Aorta (tissue), 5 donors: ENCODE measurements at regions not wholly inside any gene's neighbourhood (a gene's known extent, or its start where the extent isn't known, plus 50 kb on each side); places are given as distances from the start of the nearest gene placed in this dataset.
"Not testable (repeated sequence)": the region's sequence is repeated elsewhere in the genome, so short reads cannot be mapped to it uniquely, and the experiment has no call there.

Source experiments
- ATAC-seq: fragments of 200-7000 bp; cut with Tn5 transposase; one replicate; pipeline ENCODE4 v1.9.1; 2022; ENCODE audit warnings: moderate library complexity; ENCODE audit not compliant: low FRiP score
- DNase-seq, 2 donors: peaks; one replicate each; pipeline ENCODE4 v3.0.0-alpha.2; 2020
- H3K27ac ChIP-seq, 2 donors: one replicate each; pipeline ENCODE4 v1.5.1; 2013; ENCODE audit warnings: low read length in 2 of 2, mild to moderate bottlenecking in 2 of 2, moderate library complexity in 2 of 2, control low read depth in 1 of 2, inconsistent platforms in 1 of 2, low read depth in 1 of 2
- H3K27me3 ChIP-seq, 2 donors: one replicate each; pipeline ENCODE4 v1.6.1; 2013; ENCODE audit warnings: control low read depth in 1 of 2, low read length in 1 of 2, mild to moderate bottlenecking in 1 of 2, moderate library complexity in 1 of 2; ENCODE audit not compliant: insufficient read depth in 2 of 2, control insufficient read depth in 1 of 2
- H3K36me3 ChIP-seq, 2 donors: one replicate each; pipeline ENCODE4 v1.6.1; 2013; ENCODE audit warnings: control low read depth in 1 of 2, low read length in 1 of 2, mild to moderate bottlenecking in 1 of 2; ENCODE audit not compliant: insufficient read depth in 2 of 2, control insufficient read depth in 1 of 2
- H3K4me1 ChIP-seq, 2 donors: one replicate each; pipeline ENCODE4 v1.6.1; 2013; ENCODE audit warnings: low read length in 2 of 2, control low read depth in 1 of 2, mild to moderate bottlenecking in 1 of 2, moderate library complexity in 1 of 2; ENCODE audit not compliant: insufficient read depth in 2 of 2, control insufficient read depth in 1 of 2
- H3K4me3 ChIP-seq, 2 donors: one replicate each; pipeline ENCODE4 v1.5.1; 2013; ENCODE audit warnings: low read length in 2 of 2, control low read depth in 1 of 2, mild to moderate bottlenecking in 1 of 2
- H3K9me3 ChIP-seq: one replicate; pipeline ENCODE4 v1.6.1; 2013; ENCODE audit warnings: mild to moderate bottlenecking, low read length; ENCODE audit not compliant: control insufficient read depth
- WGBS, 2 donors: extraction: QIAGEN DNeasy Blood & Tissue Kit; methylation state at CpG; one replicate each; pipeline ENCODE4 v1.1.7; 2013; 5-methylcytosine and 5-hydroxymethylcytosine counted together
- intact Hi-C, 2 donors: fragments of 100-400 bp; cut with DNase I; formaldehyde crosslinking; loops; one replicate each; pipeline versions ENCODE4 v1.14.2 to v1.15.0; 2022
- donor health status: healthy with polysubstance abuse.
- donor health status: Bipolar disorder and iron deficiency.
- donor health status: DM: no; HTN: no; CAD: no.
- donor health status: DM: no; HTN: no; CAD: no.
- donor health status: DM: yes; HTN: yes; CAD: no.

DNA sequence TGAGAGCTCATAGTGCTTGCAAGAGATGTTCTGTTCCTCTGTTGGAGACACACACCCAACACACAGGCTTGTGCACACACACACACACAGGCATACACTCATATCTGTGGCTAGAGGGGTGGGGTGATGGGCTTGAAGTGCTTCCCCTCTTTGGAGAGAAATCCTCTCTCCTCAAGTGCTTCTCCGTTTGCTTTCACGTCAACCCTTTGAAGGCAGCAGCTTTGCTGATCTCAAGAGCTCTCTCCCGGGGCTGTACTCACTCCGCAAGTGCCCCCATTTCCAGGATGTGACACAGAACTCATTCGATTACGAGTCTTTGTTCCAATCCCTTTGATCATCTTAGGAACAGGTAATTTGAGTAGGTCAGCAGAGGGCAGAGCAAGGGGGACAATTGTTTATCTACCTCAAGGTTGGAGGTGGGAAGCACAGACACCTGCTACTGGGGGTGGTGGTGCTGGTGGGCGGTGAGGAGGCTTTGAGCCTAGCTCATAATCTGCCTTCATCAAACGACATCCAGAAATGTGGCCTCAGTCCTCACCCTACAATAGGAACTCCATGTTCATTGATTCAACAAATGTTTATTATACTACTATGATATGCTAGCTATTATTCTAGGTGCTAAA, 529.8 kb upstream of the CADM1 start:
- 23 to 27% methylated on average over 8 of the region's 8 CpGs for WGBS, 2 donors
- DNase-seq, result no peak
- intact Hi-C loops, result no loop called here
- Histone ChIP-seq H3K4me1 (no peaks in the 10 kb centered on the region), H3K9me3 (no peaks in the 10 kb centered on the region), H3K36me3 (no peaks in the 10 kb centered on the region), H3K27me3 (no peaks in the 10 kb centered on the region), H3K27ac (no peak overlapping the region), H3K4me3 (no peak overlapping the region)
- no peak for ATAC-seq

DNA sequence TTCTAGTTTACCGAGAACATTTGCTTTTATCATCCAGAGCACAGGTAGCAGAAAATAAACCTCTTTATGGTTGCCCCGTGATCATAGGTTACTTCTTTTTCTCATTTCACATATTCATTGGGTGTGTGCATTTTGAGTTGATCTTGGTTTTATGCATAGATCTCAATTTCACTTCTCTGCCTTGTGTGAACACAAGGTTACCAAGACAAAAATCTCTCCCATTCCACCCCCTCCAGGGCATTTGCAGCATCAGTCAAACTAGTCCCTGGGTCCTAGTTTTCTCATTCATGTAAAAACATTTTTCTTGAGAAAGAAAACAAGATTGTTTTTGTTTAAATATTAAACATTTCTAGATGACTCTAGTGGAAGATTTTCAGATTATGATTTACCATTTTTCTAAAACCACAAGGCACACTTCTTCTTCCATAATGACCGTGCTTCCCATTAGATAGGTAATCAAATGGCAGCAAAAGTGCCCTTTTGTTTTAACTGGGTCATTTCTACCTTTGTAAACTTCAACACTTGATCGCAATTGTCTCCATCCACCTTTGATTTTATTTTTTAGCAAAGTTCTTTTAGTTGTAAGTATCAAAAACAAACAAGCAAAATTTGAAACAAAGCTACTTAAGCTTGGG, 526.6 kb upstream of the CADM1 start:
- WGBS, 2 donors, result 68 to 72% methylated on average over 4 of the region's 4 CpGs
- Histone ChIP-seq H3K27ac (no peak overlapping the region), H3K27me3 (no peaks in the 10 kb centered on the region), H3K4me1 (no peaks in the 10 kb centered on the region), H3K4me3 (no peak overlapping the region), H3K36me3 (no peaks in the 10 kb centered on the region), H3K9me3 (no peaks in the 10 kb centered on the region)
- ATAC-seq (no peak), DNase-seq (no peak)
- intact Hi-C loops, result no loop called here

DNA sequence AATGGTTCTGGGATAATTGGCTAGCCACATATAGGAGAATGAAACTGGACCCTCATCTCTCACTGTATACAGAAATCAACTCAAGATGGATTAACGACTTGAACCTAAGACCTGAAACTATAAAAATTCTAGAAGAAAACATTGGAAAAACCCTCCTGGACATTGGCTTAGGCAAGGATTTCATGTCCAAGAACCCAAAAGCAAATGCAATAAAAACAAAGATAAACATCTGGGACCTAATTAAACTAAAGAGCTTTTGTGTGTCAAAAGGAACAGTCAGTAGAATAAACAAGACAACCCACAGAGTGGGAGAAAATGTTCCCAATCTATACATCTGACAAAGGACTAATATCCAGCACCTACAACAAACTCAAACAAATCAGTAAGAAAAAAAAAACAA, 524.3 kb upstream of the CADM1 start:
- DNase-seq, H3K36me3 ChIP-seq, H3K27ac ChIP-seq, intact Hi-C loops, H3K9me3 ChIP-seq, H3K4me3 ChIP-seq, H3K27me3 ChIP-seq, H3K4me1 ChIP-seq, ATAC-seq: not testable (repeated sequence)
- WGBS, 2 donors, result 60 to 74% methylated on average over 1 of the region's 1 CpG

DNA sequence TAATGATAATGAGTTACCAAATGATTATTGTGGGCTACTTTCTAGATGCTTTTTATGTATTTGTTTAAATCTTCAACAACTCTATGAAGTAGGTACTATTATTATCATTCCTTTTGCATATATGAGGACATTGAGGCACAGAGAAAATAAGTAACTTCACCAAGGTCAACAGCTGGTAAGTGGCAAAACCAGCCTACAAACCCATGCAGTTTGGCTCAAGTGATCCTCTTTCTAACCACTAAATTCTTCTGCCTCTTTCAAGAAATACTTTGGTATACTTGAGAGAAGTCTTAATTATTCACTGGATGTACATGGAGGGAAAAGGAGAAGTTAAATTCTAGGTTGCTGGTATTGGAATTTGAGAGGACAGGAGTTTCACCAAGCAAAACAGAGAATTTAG, 495.2 kb upstream of the CADM1 start:
- Histone ChIP-seq H3K4me1 (no peaks in the 10 kb centered on the region), H3K9me3 (peaks cover 1% of the 10 kb centered on the region), H3K4me3 (no peak overlapping the region), H3K27me3 (peaks cover 0 to 2% of the 10 kb centered on the region in 2 donors), H3K36me3 (no peaks in the 10 kb centered on the region), H3K27ac (no peak overlapping the region)
- no peak for DNase-seq
- no peak for ATAC-seq
- intact Hi-C loops, result no loop called here

DNA sequence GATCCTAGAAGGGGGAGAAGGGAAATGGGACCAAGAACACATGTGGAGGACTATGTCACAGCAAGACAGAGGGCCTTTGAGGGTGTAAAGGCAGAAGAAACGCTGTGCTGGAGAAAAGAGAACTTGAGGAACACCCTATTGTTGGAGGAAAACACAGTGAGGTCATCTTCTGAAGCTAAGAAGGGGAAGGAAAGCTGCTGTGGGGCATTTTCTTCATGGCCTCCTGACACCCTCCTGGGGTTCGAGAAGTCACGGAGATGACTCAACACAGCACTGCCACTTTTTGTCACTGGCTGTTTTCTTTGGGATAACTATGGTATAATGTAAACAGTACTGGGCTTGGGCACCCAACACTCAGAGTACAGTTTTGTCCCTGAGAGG, 492.6 kb upstream of the CADM1 start:
- DNase-seq, result peak in 1 of 2 donors; percentile 52

DNA sequence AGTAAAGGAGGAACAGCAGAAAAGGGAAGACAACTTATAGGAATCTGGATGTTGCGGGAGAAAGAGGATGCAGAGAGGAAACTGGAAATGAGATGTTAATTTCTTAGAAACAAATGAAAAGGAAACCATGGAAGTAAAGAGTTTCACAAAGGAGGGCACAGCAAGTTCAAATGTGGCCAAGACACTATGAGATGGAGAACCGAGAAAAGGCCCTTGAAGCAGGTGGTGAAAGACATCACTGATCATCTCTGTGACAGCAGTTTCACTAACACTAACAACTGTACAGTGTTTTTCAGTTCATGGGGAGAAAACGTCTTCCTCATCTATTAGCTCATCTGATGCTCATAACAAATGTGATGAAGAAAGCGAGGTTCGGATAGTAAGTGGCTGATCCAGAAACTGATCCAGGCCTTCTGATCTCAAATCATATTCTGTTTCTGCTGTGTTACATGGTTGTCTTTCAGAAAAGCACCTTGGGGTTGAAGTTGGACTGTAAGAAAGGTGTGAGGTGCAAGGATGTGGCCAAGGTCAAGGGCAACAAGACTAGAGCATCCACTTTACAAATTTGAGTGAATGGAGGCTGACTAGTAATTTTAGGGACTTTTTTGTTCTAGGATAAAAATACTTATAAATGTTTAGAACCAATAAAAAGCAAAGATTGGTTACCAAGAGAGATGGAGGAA, 492.1 kb upstream of the CADM1 start:
- H3K27ac ChIP-seq, result no peak overlapping the region
- H3K9me3 ChIP-seq, result peaks cover 1% of the 10 kb centered on the region
- no peak for DNase-seq
- WGBS, 2 donors, result 84 to 87% methylated on average over 5 of the region's 5 CpGs
- H3K27me3 ChIP-seq, result peaks cover 0 to 2% of the 10 kb centered on the region in 2 donors
- no peaks in the 10 kb centered on the region for H3K36me3 ChIP-seq
- no peaks in the 10 kb centered on the region for H3K4me1 ChIP-seq
- intact Hi-C loops, result no loop called here
- H3K4me3 ChIP-seq, result no peak overlapping the region
- no peak for ATAC-seq

More for the DNA sequence above, 492.6 kb upstream of the CADM1 start:
- no peak overlapping the region for H3K4me3 ChIP-seq
- H3K9me3 ChIP-seq, result peaks cover 1% of the 10 kb centered on the region
- peaks cover 0 to 2% of the 10 kb centered on the region in 2 donors for H3K27me3 ChIP-seq
- H3K27ac ChIP-seq, result no peak overlapping the region
- intact Hi-C loops, result no loop called here
- ATAC-seq, result no peak
- H3K36me3 ChIP-seq, result no peaks in the 10 kb centered on the region
- WGBS, 2 donors, result 36 to 57% methylated on average over 3 of the region's 3 CpGs
- H3K4me1 ChIP-seq, result no peaks in the 10 kb centered on the region

DNA sequence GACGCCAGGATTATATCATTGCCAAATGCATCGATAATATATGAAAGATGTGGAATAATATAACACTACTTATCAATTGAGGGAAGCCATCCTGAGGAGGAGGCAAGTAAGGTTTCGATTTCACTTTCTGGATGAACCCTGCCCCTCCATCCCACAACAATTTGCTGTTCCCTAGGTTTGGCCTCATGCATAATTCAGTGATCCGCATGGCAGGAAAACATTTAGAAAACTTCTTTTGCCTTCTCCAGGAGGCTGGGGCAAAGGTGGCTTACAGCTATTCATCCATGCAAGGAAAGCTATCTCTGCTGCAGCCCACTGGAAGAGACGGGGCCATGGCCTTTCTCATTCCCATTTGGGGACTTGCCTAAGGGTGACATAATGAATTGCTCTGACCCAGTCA, 489.4 kb upstream of the CADM1 start:
- no peaks in the 10 kb centered on the region for H3K4me1 ChIP-seq
- H3K27me3 ChIP-seq, result peaks cover 0 to 2% of the 10 kb centered on the region in 2 donors
- H3K4me3 ChIP-seq, result no peak overlapping the region
- no peak overlapping the region for H3K27ac ChIP-seq
- DNase-seq, result no peak
- intact Hi-C loops, result no loop called here
- H3K9me3 ChIP-seq, result peaks cover 1% of the 10 kb centered on the region
- no peak for ATAC-seq
- 67 to 81% methylated on average over 5 of the region's 5 CpGs for WGBS, 2 donors
- H3K36me3 ChIP-seq, result no peaks in the 10 kb centered on the region

DNA sequence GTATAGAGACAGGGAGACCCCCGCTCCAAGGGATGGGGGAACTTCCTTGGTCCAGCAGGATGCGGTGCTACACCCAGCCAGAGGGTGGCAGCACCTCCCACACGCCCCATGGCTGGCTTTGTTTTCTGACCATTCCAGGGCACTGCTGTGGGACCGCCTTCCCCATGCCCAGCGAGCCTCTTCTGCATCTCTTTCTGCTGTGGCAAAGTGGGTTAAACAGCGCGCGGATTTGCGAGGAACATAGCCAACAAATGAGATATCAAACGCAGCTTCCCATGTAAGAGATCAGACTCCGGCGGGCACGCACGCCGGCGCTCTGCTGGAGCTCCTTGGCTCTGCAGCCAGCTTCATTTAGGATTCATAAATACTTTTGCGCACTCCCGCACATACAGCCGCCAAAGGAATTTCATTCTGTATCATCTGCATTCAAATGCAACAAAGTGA, 485.8 kb upstream of the CADM1 start:
- intact Hi-C loops, result no loop called here
- Histone ChIP-seq H3K9me3 (peaks cover 1% of the 10 kb centered on the region), H3K4me1 (no peaks in the 10 kb centered on the region), H3K27me3 (peaks cover 0 to 2% of the 10 kb centered on the region in 2 donors), H3K36me3 (no peaks in the 10 kb centered on the region), H3K27ac (no peak overlapping the region), H3K4me3 (no peak overlapping the region)
- 32 to 42% methylated on average over 19 of the region's 19 CpGs for WGBS, 2 donors
- ATAC-seq (no peak), DNase-seq (peak in 1 of 2 donors; percentile 53)

DNA sequence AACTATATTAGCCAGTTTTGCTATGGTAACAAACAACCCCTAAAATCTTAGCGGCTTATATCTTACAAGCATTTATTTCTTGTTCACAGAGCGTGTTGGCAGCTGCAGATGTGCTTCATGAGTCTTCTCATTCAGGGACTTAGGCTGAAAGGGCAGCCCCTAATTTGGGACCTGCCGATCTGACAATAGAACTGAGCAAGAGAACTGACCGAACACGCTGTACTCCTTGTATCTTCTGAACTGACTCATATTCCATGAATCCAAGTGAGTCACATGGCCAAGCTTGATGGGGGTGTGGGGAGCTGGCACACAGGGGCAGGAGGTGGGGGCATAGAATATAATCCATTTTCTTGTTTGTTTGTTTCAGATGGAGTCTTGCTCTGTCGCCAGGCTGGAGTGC, 481.7 kb upstream of the CADM1 start:
- no peak overlapping the region for H3K27ac ChIP-seq
- WGBS, 2 donors, result 92 to 94% methylated on average over 6 of the region's 6 CpGs
- H3K36me3 ChIP-seq, result no peaks in the 10 kb centered on the region
- no peak overlapping the region for H3K4me3 ChIP-seq
- no peaks in the 10 kb centered on the region for H3K4me1 ChIP-seq
- intact Hi-C loops, result no loop called here
- ATAC-seq (no peak), DNase-seq (no peak)
- H3K27me3 ChIP-seq, result no peaks in the 10 kb centered on the region
- no peaks in the 10 kb centered on the region for H3K9me3 ChIP-seq
